PC-9 (cell line): ENCODE measurements at regions not wholly inside any gene's neighbourhood (a gene's known extent, or its start where the extent isn't known, plus 50 kb on each side); places are given as distances from the start of the nearest gene placed in this dataset.

ENCODE experiments used
- EZH2 ChIP-seq: fragments of 200-600 bp; sonication (generic); IDR thresholded peaks from 2 replicates; pipeline ENCODE4 v1.8.0; 2017; ENCODE audit warnings: antibody characterized with exemption, low read depth
- TF ChIP-seq, protein P1 (sequence below): fragments of 200-600 bp; sonication (generic); conservative IDR thresholded peaks from 2 replicates; pipeline ENCODE4 v1.6.1; 2017; ENCODE audit warnings: mixed run types, antibody characterized with exemption, mild to moderate bottlenecking, moderate library complexity

GRCh38 chr10:20673175-20673574, 223.9 kb downstream of the NEBL start:
- TF ChIP-seq, protein P1, sequence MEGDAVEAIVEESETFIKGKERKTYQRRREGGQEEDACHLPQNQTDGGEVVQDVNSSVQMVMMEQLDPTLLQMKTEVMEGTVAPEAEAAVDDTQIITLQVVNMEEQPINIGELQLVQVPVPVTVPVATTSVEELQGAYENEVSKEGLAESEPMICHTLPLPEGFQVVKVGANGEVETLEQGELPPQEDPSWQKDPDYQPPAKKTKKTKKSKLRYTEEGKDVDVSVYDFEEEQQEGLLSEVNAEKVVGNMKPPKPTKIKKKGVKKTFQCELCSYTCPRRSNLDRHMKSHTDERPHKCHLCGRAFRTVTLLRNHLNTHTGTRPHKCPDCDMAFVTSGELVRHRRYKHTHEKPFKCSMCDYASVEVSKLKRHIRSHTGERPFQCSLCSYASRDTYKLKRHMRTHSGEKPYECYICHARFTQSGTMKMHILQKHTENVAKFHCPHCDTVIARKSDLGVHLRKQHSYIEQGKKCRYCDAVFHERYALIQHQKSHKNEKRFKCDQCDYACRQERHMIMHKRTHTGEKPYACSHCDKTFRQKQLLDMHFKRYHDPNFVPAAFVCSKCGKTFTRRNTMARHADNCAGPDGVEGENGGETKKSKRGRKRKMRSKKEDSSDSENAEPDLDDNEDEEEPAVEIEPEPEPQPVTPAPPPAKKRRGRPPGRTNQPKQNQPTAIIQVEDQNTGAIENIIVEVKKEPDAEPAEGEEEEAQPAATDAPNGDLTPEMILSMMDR = no peak
- TF ChIP-seq EZH2 = no peak
